HG03342 (cell line): ENCODE measurements at regions not wholly inside any gene's neighbourhood (a gene's known extent, or its start where the extent isn't known, plus 50 kb on each side); places are given as distances from the start of the nearest gene placed in this dataset.
"Not testable (repeated sequence)": the region's sequence is repeated elsewhere in the genome, so short reads cannot be mapped to it uniquely, and the experiment has no call there.

Experiments
- ATAC-seq: cut with Tn5 transposase; IDR thresholded peaks from one replicate; pipeline ENCODE4 v1.9.1; 2021; ENCODE audit warnings: mild to moderate bottlenecking, moderate library complexity; ENCODE audit not compliant: unreplicated experiment

DNA sequence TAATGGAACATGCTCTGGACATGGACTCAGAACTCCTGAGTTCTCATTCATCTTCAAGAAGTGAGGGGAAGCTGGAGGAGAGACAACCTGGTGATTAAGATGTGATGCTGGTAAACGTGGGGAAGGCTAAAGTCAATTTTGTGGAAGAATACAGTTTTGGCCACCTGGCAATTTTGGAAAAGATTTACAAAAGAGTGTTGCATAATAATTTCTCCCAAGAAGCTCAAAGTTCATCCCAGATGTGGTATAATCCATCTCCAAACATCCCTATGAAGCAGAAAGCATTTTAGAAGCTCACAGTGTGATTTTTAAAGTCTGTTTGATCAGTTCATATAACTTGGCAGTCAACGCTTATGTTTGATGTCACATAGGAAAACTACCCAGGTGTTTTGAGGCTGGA, 208.7 kb downstream of the LMX1A start:
- no peak for ATAC-seq

- peak; percentile 70 for ATAC-seq
Observed at GRCh38 chr1:165144757-165145397, 211.6 kb downstream of the LMX1A start.

- ATAC-seq: no peak
Observed at GRCh38 chr1:165143437-165144065, 213.0 kb downstream of the LMX1A start.

DNA sequence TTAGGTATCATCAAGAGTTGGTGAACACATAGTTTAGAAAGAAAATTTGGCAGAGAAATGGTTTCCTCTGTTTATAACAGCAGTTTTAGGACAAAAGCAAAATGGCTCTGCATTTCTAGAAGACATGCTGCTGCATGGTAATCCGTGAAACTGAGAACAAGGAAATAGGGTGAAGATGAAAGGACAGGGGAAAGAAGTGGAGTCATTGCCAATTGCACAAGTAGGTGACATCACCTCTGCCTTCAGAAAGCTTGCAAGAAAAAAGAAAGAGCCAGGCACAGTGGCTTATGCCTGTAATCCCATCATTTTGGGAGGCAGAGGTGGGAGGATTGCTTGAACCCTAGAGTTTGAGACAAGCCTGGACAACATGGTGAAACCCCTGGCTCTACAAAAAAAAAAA, 217.6 kb downstream of the LMX1A start:
- ATAC-seq: no peak

GRCh38 chr1:165137551-165138316, 218.8 kb downstream of the LMX1A start:
- no peak for ATAC-seq

GRCh38 chr1:165134431-165134830, 222.1 kb downstream of the LMX1A start:
- ATAC-seq: no peak

GRCh38 chr1:165129568-165130164, 226.8 kb downstream of the LMX1A start:
- no peak for ATAC-seq

DNA sequence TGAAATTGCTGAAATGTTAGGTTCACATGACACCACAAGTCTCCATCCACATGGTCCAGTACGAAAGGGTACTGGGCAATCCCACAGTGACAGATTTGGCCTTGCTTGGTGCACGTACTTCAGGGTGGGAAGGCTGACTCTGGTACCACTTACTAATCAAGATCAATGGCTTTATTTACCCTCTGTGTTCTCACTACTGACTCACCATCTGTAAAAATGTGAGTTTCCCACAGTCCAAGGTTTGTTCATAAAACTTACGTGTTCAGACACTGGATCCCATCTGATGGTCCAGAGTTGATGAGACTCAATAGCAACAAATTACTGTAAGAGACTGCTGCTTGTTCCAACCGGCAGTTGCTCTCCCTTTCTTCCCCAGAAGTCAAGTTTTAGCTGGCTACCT, 231.7 kb downstream of the LMX1A start:
- no peak for ATAC-seq

- ATAC-seq: no peak
Observed at GRCh38 chr1:165119086-165119485, 237.4 kb downstream of the LMX1A start.

DNA sequence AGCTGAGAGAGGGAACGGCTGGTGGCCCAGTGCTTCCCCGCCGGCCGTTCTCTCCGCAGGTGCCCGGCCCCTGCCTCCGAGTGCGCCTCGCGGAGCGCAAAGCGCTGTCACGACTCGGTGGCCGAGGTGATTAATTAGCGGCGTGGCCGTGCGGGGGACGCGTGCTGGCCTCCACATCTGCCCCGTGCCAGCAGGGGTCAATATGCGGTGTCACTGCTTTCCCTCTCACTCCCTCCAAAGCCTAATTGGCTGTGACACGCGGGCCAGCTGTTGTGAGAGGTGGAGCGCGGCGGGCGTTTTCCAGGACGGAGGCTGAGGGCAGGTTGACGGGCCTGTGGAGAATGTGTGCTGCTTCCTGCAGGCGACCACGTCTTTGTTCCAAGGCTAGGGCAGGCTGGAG, 239.0 kb downstream of the LMX1A start:
- no peak for ATAC-seq

DNA sequence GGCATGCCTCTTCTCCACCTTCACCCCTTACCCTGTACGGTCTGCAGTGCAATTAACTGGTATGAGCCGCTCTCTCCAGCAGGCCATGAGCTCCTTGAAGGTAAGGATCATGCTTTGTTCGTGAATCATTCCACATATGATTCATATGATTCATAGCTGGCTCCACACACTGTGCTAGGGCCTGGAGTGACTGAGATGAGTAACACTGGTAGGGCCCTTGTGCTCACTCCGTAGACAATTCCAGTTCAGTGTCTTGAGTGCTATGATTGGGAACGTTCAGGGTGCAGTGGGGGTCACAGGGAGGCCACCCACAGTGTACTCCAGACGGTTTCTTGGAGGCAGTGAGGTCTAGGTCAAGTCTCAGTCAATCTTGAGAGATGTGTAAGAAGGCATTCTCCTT, 239.8 kb downstream of the LMX1A start:
- no peak for ATAC-seq

GRCh38 chr1:165116171-165116570, 240.3 kb downstream of the LMX1A start:
- no peak for ATAC-seq

DNA sequence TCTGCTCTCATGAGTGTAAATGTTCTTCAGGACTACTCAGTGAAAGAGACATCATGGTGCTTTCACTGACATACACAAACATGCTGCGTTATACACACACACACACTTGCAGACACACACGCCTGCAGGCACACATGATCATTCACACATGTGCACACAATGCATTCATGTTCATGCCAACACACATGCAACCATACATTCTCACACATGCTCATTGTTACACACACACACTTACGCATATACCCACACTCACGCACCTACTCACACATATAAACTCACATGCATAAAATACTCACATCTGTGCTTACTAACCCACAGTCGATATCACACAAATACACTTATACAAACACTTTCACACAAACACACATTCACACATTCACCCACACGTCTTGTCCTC, 241.6 kb downstream of the LMX1A start:
- no peak for ATAC-seq

GRCh38 chr1:165114022-165114888, 242.3 kb downstream of the LMX1A start:
- ATAC-seq: no peak

- ATAC-seq: no peak
Observed at GRCh38 chr1:165112260-165112659, 244.3 kb downstream of the LMX1A start.

GRCh38 chr1:165109013-165109412, 247.5 kb downstream of the LMX1A start:
- ATAC-seq: no peak

DNA sequence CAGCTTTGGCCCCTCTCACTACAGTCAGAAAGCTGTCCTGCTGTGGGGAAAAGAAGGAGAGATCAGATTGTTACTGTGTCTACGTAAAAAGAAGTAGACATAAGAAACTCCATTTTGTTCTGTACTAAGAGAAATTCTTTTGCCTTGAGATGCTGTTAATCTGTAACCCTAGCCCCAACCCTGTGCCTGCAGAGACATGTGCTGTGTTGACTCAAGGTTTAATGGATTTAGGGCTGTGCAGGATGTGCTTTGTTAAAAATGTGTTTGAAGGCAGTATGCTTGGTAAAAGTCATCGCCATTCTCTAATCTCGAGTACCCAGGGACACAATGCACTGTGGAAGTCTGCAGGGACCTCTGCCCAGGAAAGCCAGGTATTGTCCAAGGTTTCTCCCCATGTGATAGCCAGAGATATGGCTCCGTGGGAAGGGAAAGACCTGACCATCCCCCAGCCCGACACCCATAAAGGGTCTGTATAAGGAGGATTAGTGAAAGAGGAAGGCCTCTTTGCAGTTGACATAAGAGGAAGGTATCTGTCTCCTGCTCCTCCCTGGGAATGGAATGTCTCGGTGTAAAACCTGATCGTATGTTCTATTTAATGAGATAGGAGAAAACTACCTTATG, 263.9 kb downstream of the LMX1A start:
- not testable (repeated sequence) for ATAC-seq

- no peak for ATAC-seq
Observed at GRCh38 chr1:165080253-165080896, 276.1 kb downstream of the LMX1A start.

DNA sequence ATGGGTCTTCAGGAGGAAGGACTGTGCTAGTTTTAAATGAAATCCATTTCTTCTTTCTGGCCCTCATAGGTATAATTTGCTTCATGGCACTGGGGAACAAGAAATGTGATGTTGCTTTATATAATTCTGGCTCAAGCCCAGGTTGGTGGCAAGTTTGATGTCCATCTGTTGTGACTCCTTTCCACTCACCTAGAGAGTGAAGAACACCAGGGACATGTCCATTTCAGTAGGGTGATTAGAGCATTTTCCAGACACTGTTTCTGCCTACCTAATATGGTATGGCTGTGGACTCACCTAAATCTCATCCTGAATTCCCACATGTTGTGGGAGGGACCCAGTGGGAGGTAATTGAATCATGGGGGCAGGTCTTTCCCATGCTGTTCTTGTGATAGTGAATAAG, 278.1 kb downstream of the LMX1A start:
- ATAC-seq: no peak
